HG03442 (cell line): ENCODE measurements at regions not wholly inside any gene's neighbourhood (a gene's known extent, or its start where the extent isn't known, plus 50 kb on each side); places are given as distances from the start of the nearest gene placed in this dataset.
"Not testable (repeated sequence)": the region's sequence is repeated elsewhere in the genome, so short reads cannot be mapped to it uniquely, and the experiment has no call there.

Source experiments
- ATAC-seq: cut with Tn5 transposase; IDR thresholded peaks from one replicate; pipeline ENCODE4 v1.9.1; 2021; ENCODE audit warnings: mild to moderate bottlenecking, moderate library complexity; ENCODE audit not compliant: unreplicated experiment

- no peak for ATAC-seq
These were observed 93.2 kb downstream of the AKR1D1 start for GRCh38 chr7:138169441-138169851.

GRCh38 chr7:138170298-138170697, 94.0 kb downstream of the AKR1D1 start:
- ATAC-seq = no peak

GRCh38 chr7:138170959-138171703, 94.9 kb downstream of the AKR1D1 start:
- ATAC-seq = peak; percentile 95

GRCh38 chr7:138173548-138173947, 97.3 kb downstream of the AKR1D1 start:
- no peak for ATAC-seq

- no peak for ATAC-seq
These were observed 99.8 kb downstream of the AKR1D1 start for GRCh38 chr7:138176060-138176459.

GRCh38 chr7:138184191-138184590, 107.9 kb downstream of the AKR1D1 start:
- no peak for ATAC-seq

GRCh38 chr7:138185132-138185908, 109.1 kb downstream of the AKR1D1 start:
- no peak for ATAC-seq

- ATAC-seq = no peak
These were observed 110.7 kb downstream of the AKR1D1 start for GRCh38 chr7:138186951-138187351.

GRCh38 chr7:138188290-138188858, 112.1 kb downstream of the AKR1D1 start:
- no peak for ATAC-seq

- no peak for ATAC-seq
These were observed 118.3 kb downstream of the AKR1D1 start for GRCh38 chr7:138194567-138194966.

GRCh38 chr7:138195151-138195571, 118.9 kb downstream of the AKR1D1 start:
- ATAC-seq = no peak

GRCh38 chr7:138196503-138196946, 120.3 kb downstream of the AKR1D1 start:
- ATAC-seq = not testable (repeated sequence)

GRCh38 chr7:138196971-138197896, 121.0 kb downstream of the AKR1D1 start:
- ATAC-seq = no peak

- no peak for ATAC-seq
These were observed 128.2 kb downstream of the AKR1D1 start for GRCh38 chr7:138204285-138204981.

- ATAC-seq = no peak
These were observed 128.7 kb downstream of the AKR1D1 start for GRCh38 chr7:138204982-138205298.

- ATAC-seq = no peak
These were observed 129.4 kb downstream of the AKR1D1 start for GRCh38 chr7:138205614-138206150.

- ATAC-seq = no peak
These were observed 131.3 kb downstream of the AKR1D1 start for GRCh38 chr7:138207555-138207971.

- ATAC-seq = no peak
These were observed 131.9 kb downstream of the AKR1D1 start for GRCh38 chr7:138208142-138208570.

- no peak for ATAC-seq
These were observed 132.6 kb downstream of the AKR1D1 start for GRCh38 chr7:138208864-138209263.

GRCh38 chr7:138212314-138212713, 136.1 kb downstream of the AKR1D1 start:
- no peak for ATAC-seq
